ENCODE measurements at regions not wholly inside any gene's neighbourhood (a gene's known extent, or its start where the extent isn't known, plus 50 kb on each side); places are given as distances from the start of the nearest gene placed in this dataset.

- DNase-seq (ENCODE audit: low read depth): no peak
Measured at GRCh38 chr4:123455360-123455759, 58.8 kb downstream of the SPRY1 start.

- DNase-seq (ENCODE audit: low read depth): no peak
Measured at GRCh38 chr4:123462007-123462406, 65.4 kb downstream of the SPRY1 start.

- no peak for DNase-seq (ENCODE audit: low read depth)
Measured at GRCh38 chr4:123463869-123464268, 67.3 kb downstream of the SPRY1 start.

GRCh38 chr4:123465416-123465815 is 68.8 kb downstream of the SPRY1 start:
- no peak for DNase-seq (ENCODE audit: low read depth)

GRCh38 chr4:123466080-123466785 is 69.6 kb downstream of the SPRY1 start:
- no peak for DNase-seq (ENCODE audit: low read depth)

GRCh38 chr4:123468479-123469031 is 72.0 kb downstream of the SPRY1 start:
- no peak for DNase-seq (ENCODE audit: low read depth)

- no peak for DNase-seq (ENCODE audit: low read depth)
Measured at GRCh38 chr4:123469245-123469644, 72.7 kb downstream of the SPRY1 start.

GRCh38 chr4:123469696-123470095 is 73.1 kb downstream of the SPRY1 start:
- DNase-seq (ENCODE audit: low read depth): no peak

GRCh38 chr4:123470640-123471039 is 74.0 kb downstream of the SPRY1 start:
- no peak for DNase-seq (ENCODE audit: low read depth)

- no peak for DNase-seq (ENCODE audit: low read depth)
Measured at GRCh38 chr4:123471655-123472369, 75.2 kb downstream of the SPRY1 start.

- DNase-seq (ENCODE audit: low read depth): no peak
Measured at GRCh38 chr4:123474817-123475216, 78.2 kb downstream of the SPRY1 start.

GRCh38 chr4:123476089-123476488 is 79.5 kb downstream of the SPRY1 start:
- no peak for DNase-seq (ENCODE audit: low read depth)

- no peak for DNase-seq (ENCODE audit: low read depth)
Measured at GRCh38 chr4:123477711-123478209, 81.2 kb downstream of the SPRY1 start.

GRCh38 chr4:123478859-123479345 is 82.3 kb downstream of the SPRY1 start:
- no peak for DNase-seq (ENCODE audit: low read depth)

GRCh38 chr4:123479944-123480343 is 83.3 kb downstream of the SPRY1 start:
- DNase-seq (ENCODE audit: low read depth): no peak

- DNase-seq (ENCODE audit: low read depth): no peak
Measured at GRCh38 chr4:123480706-123481418, 84.3 kb downstream of the SPRY1 start.

GRCh38 chr4:123481717-123482116 is 85.1 kb downstream of the SPRY1 start:
- DNase-seq (ENCODE audit: low read depth): no peak

- no peak for DNase-seq (ENCODE audit: low read depth)
Measured at GRCh38 chr4:123484291-123484926, 87.8 kb downstream of the SPRY1 start.

- no peak for DNase-seq (ENCODE audit: low read depth)
Measured at GRCh38 chr4:123485601-123486000, 89.0 kb downstream of the SPRY1 start.

GRCh38 chr4:123488916-123489315 is 92.3 kb downstream of the SPRY1 start:
- no peak for DNase-seq (ENCODE audit: low read depth)

- DNase-seq (ENCODE audit: low read depth): no peak
Measured at GRCh38 chr4:123495530-123495929, 98.9 kb downstream of the SPRY1 start.

- DNase-seq (ENCODE audit: low read depth): no peak
Measured at GRCh38 chr4:123496421-123496820, 99.8 kb downstream of the SPRY1 start.
